Fibroblast of mammary gland (primary cell): ENCODE measurements at regions not wholly inside any gene's neighbourhood (a gene's known extent, or its start where the extent isn't known, plus 50 kb on each side); places are given as distances from the start of the nearest gene placed in this dataset.

Experiments
- DNase-seq: peaks from one replicate; pipeline ENCODE4 v3.0.0-alpha.2; 2010; ENCODE audit warnings: low read depth
- H3K4me3 ChIP-seq: 2 replicates; pipeline ENCODE4 v1.5.1; 2011; ENCODE audit warnings: low read depth, mild to moderate bottlenecking, low read length, moderate library complexity; ENCODE audit not compliant: control insufficient read depth
- CTCF ChIP-seq: conservative IDR thresholded peaks from 2 replicates; pipeline ENCODE4 v1.5.1; 2011; ENCODE audit warnings: low read depth, low read length, inconsistent platforms; ENCODE audit not compliant: control insufficient read depth, insufficient read depth

- no peak for TF ChIP-seq CTCF
- no peak overlapping the region for H3K4me3 ChIP-seq
- DNase-seq = no peak
These were observed 330.0 kb downstream of the ETAA1 start for GRCh38 chr2:67727131-67727530.

GRCh38 chr2:67727623-67728022 is 330.5 kb downstream of the ETAA1 start:
- TF ChIP-seq CTCF = no peak
- H3K4me3 ChIP-seq = no peak overlapping the region
- DNase-seq = no peak

DNA sequence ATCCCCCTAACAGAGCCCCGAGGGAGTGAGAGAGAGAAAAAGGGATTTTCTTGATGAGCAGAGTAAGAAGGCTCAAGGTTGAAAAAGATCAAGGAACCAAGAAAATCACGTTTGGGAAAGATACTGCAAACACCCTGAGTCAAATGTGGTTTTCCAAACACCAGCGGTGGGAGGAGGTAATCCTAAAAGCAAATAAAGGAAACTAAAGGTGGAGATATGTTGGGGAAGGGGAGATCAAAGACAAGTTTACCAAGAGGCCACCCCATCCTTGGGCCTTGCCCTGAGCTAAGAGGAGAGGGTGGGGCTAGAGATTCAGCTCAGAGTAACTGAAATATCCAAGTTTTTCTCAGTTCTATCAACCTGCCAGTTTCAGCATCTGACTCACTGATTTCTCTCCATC is 332.3 kb downstream of the ETAA1 start:
- TF ChIP-seq CTCF = no peak
- DNase-seq = no peak
- no peak overlapping the region for H3K4me3 ChIP-seq

DNA sequence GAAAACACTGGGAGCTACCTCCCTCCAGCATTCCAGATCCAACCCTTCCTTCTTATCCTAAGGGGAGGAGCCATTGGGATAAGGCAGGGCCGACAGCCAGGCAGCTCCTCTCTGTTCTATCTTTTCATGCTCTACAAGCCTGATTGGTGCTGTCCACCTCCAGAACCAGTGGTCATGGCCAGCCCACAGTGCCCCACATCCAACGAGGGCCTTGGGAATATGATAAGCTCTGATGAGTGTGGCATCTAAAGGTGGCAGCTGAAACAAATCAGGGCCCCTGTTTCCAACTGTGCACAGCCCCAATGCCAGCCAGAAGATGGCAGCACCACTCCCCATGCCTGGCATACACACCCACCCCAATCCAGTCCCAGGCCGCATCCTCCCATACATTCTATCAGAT is 329.3 kb downstream of the C1D start:
- no peak overlapping the region for H3K4me3 ChIP-seq
- DNase-seq = peak; percentile 19
- TF ChIP-seq CTCF = peak; percentile 44

GRCh38 chr2:67752199-67752598 is 310.6 kb downstream of the C1D start:
- no peak for TF ChIP-seq CTCF
- no peak overlapping the region for H3K4me3 ChIP-seq

DNA sequence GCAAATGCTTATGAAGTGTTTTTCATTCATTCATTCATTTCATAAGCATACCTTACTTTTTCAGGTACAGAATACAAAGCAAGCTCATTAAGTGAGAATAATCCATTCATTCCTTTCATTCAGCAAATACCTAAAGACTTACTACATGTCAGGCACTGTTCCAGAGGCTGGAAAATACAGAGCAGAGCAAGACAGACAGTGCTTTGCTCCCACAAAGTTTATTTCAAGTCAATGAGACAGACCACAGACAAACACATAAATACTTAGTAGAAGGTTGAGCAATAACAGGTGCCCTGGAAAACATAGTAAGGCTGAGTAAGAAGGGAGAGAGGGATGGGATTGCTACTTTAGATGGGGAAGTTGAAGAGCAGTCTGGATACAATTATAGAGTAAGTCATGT is 309.8 kb downstream of the C1D start:
- TF ChIP-seq CTCF = no peak
- DNase-seq = peak; percentile 88
- no peak overlapping the region for H3K4me3 ChIP-seq

More at GRCh38 chr2:67752199-67752598, 310.6 kb downstream of the C1D start:
- no peak for DNase-seq

- H3K4me3 ChIP-seq = no peak overlapping the region
- no peak for TF ChIP-seq CTCF
- no peak for DNase-seq
These were observed 307.5 kb downstream of the C1D start for GRCh38 chr2:67755156-67755882.
